SJSA1 (cell line): ENCODE measurements at regions not wholly inside any gene's neighbourhood (a gene's known extent, or its start where the extent isn't known, plus 50 kb on each side); places are given as distances from the start of the nearest gene placed in this dataset.

Experiments used
- DNase-seq, 2 experiments: peaks; one replicate each; pipeline ENCODE4 v3.0.0-alpha.2; 2015 to 2020; ENCODE audit warnings: low spot score in 2 of 2, low read depth in 1 of 2
- H3K27ac ChIP-seq: fragments of 250-450 bp; sonication (Bioruptor Pico); 2 replicates; pipeline ENCODE4 v1.5.1; 2020; ENCODE audit warnings: mild to moderate bottlenecking, moderate library complexity
- H3K27me3 ChIP-seq: fragments of 250-450 bp; sonication (Bioruptor Pico); replicated peaks from 2 replicates; pipeline ENCODE4 v1.5.1; 2020; ENCODE audit warnings: mild to moderate bottlenecking, moderate library complexity
- H3K36me3 ChIP-seq: fragments of 250-450 bp; sonication (Bioruptor Pico); 2 replicates; pipeline ENCODE4 v1.5.1; 2020; ENCODE audit warnings: mild to moderate bottlenecking
- H3K4me1 ChIP-seq: fragments of 250-450 bp; sonication (Bioruptor Pico); replicated peaks from 2 replicates; pipeline ENCODE4 v1.6.1; 2021; ENCODE audit warnings: mild to moderate bottlenecking
- H3K4me3 ChIP-seq: fragments of 250-450 bp; sonication (Bioruptor Pico); 2 replicates; pipeline ENCODE4 v1.5.1; 2020; ENCODE audit warnings: mild to moderate bottlenecking
- H3K9me3 ChIP-seq: fragments of 250-450 bp; sonication (Bioruptor Pico); replicated peaks from 2 replicates; pipeline ENCODE4 v1.5.1; 2020; ENCODE audit warnings: mild to moderate bottlenecking

DNA sequence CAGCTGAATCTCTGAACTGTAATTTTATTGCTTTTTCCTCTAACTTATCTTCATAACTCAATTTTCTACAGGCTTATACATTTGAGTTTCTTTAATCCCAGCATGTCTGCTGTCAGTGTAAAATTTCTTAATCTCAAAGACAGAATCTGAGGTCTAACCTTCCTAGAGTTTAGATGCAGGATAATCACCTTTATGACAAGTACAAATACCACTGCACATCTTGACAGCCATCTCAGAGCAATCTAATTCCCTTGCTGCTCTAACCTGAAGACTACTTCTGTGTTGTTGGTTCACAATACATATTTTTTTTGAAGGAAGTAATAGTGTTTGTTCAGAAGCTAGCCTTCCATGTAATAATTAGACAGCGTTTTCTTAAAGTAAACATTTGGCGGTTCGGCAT, 424.2 kb upstream of the ZWINT start:
- Histone ChIP-seq H3K4me3 (no peak overlapping the region), H3K36me3 (no peaks in the 10 kb centered on the region), H3K27me3 (no peaks in the 10 kb centered on the region; the same call in 1 of the 2 replicates), H3K4me1 (no peaks in the 10 kb centered on the region), H3K9me3 (peaks cover 3% of the 10 kb centered on the region; the same call in 1 of the 2 replicates), H3K27ac (no peak overlapping the region)
- DNase-seq = no peak

- Histone ChIP-seq H3K27me3 (no peaks in the 10 kb centered on the region), H3K27ac (no peak overlapping the region), H3K4me3 (no peak overlapping the region), H3K36me3 (no peaks in the 10 kb centered on the region), H3K4me1 (no peaks in the 10 kb centered on the region), H3K9me3 (peaks cover 3% of the 10 kb centered on the region; the same call in 1 of the 2 replicates)
- no peak for DNase-seq
Measured at GRCh38 chr10:56782503-56782902, 421.4 kb upstream of the ZWINT start.

DNA sequence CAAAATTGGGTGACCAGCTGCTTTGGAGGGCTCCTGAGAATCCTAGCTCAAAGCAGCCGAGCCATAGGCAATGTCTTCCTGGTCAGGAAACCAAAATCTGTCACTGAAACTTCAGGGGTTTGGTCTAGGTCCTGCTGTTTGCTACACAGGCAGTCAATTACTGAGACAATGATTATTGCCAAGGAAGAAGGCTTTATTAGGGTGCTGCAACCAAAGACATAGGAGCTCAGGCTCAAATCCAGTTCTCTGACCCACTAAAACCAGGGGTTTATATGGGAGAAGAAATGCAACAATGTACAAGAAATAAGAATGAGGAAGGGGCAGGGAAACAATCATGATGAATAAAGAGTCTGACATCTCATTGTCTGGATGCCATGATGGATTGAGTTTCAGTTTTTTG, 410.3 kb upstream of the ZWINT start:
- no peaks in the 10 kb centered on the region for H3K36me3 ChIP-seq
- H3K27me3 ChIP-seq = no peaks in the 10 kb centered on the region
- no peak overlapping the region for H3K27ac ChIP-seq
- DNase-seq = no peak
- H3K4me3 ChIP-seq = no peak overlapping the region
- no peaks in the 10 kb centered on the region for H3K4me1 ChIP-seq
- no peaks in the 10 kb centered on the region for H3K9me3 ChIP-seq

- Histone ChIP-seq H3K27me3 (no peaks in the 10 kb centered on the region), H3K4me1 (no peaks in the 10 kb centered on the region), H3K27ac (no peak overlapping the region), H3K9me3 (peaks cover 4% of the 10 kb centered on the region; the same call in 1 of the 2 replicates), H3K36me3 (no peaks in the 10 kb centered on the region), H3K4me3 (no peak overlapping the region)
- no peak for DNase-seq
Measured at GRCh38 chr10:56763090-56763489, 402.0 kb upstream of the ZWINT start.

DNA sequence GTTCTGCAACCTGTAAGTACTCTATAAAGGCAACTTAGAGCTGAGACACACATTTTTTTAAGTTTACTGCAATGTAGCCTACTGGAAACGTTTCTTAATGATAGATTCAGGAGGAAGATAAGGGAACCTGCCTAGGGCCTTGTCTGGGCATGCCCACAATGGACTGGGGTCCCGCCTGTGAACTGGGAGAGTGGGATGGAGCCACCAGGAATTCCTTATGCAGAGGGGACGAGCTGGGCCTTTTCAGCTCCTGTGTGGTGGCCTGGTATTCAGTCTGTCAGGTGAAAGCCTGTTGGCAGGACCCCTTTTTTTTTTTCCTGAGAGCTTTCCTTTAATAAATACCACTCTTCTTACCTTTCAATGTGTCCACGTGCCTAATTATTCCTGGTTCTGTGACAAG, 384.4 kb upstream of the ZWINT start:
- DNase-seq = no peak
- no peaks in the 10 kb centered on the region for H3K27me3 ChIP-seq

DNA sequence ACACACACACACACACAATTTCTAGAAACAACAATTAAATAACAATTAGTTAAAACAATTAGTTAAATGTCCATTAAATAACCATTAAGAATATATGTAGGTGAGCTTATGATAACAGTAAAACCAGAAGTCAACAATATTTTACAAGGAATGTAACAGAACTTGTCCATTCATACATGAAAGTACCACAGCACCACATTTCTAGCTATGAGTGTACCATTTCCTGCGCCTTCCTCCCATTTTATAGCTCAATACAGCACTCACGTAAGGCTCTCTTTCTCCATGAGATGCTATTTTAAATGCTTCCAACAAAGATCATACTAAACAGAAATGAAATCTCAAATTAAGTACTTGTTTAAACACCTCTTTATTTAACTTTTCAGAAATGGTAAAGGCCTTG, 367.3 kb upstream of the ZWINT start:
- Histone ChIP-seq H3K27me3 (no peaks in the 10 kb centered on the region), H3K4me1 (no peaks in the 10 kb centered on the region), H3K27ac (no peak overlapping the region), H3K9me3 (no peaks in the 10 kb centered on the region; the same call in none of the 2 replicates), H3K36me3 (no peaks in the 10 kb centered on the region), H3K4me3 (no peak overlapping the region)
- DNase-seq = no peak

More for the DNA sequence above, 384.4 kb upstream of the ZWINT start:
- no peaks in the 10 kb centered on the region for H3K36me3 ChIP-seq
- H3K9me3 ChIP-seq = no peaks in the 10 kb centered on the region; the same call in 1 of the 2 replicates
- H3K4me3 ChIP-seq = no peak overlapping the region
- H3K4me1 ChIP-seq = no peaks in the 10 kb centered on the region
- H3K27ac ChIP-seq = no peak overlapping the region

DNA sequence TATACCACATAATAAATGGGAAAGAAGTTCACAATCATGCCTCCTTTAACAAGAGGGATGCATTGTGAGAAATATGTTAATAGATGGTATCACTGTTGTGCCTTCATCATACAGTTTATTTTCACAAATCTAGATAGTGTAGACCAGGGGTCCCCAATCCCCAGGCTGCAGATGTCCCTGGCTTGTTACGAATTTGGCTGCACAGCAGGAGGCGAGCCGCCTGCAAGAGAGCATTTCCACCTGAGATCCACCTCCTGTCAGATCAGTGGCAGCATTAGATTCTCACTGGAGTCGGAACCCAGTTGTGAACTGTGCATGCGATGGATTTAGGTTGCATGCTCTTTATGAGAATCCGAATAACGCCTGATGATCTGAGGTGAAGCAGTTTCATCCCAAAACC, 361.9 kb upstream of the ZWINT start:
- H3K27ac ChIP-seq = no peak overlapping the region
- no peaks in the 10 kb centered on the region for H3K27me3 ChIP-seq
- no peak for DNase-seq
- no peak overlapping the region for H3K4me3 ChIP-seq
- no peaks in the 10 kb centered on the region; the same call in 1 of the 2 replicates for H3K9me3 ChIP-seq
- no peaks in the 10 kb centered on the region for H3K36me3 ChIP-seq
- no peaks in the 10 kb centered on the region for H3K4me1 ChIP-seq

GRCh38 chr10:56715262-56715661, 354.2 kb upstream of the ZWINT start:
- no peak overlapping the region for H3K4me3 ChIP-seq
- H3K27ac ChIP-seq = no peak overlapping the region
- H3K27me3 ChIP-seq = no peaks in the 10 kb centered on the region
- DNase-seq = no peak
- H3K36me3 ChIP-seq = no peaks in the 10 kb centered on the region
- H3K4me1 ChIP-seq = no peaks in the 10 kb centered on the region
- H3K9me3 ChIP-seq = 0 out of 2 replicates have a peak, but pooled peaks cover 2% of the 10 kb centered on the region

DNA sequence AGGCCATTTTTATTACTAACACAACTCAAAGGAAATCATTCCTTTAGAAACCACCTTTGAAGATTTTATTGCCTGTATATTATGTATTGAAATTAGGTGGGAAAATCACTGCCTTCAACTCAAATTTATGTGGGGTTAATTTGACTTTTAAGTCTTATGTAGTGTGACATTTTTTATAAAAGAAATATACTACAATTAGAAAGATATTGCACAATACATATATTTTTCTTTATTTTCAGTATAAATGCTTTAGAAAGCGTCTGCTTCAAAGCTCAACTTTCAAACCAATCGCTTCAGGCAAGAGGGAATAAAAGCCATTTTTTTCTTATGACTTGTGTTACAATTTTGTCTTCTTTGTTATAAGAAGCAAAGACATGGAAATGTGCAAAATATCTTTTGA, 337.4 kb upstream of the ZWINT start:
- Histone ChIP-seq H3K4me3 (no peak overlapping the region), H3K27me3 (no peaks in the 10 kb centered on the region), H3K36me3 (no peaks in the 10 kb centered on the region), H3K4me1 (no peaks in the 10 kb centered on the region), H3K27ac (no peak overlapping the region), H3K9me3 (no peaks in the 10 kb centered on the region; the same call in 1 of the 2 replicates)
- no peak for DNase-seq

DNA sequence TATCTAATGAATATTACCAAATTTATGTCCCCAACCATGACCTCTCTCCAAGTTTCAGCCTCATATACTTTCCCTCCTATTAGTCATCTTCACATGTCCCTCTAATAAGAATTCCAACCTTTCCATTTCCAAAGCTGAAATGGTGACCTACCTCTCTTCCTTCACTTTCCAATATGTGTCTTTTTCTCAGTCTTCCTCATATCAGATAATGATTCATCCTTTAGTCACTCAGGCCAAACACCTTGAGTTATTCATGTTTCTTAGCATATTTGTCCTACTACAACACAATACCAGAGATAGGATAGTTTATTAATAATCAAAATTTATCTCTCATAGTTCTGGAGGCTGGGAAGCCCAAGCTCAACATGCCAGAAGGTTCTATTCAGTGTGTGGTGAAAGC, 318.5 kb upstream of the ZWINT start:
- H3K4me1 ChIP-seq = no peaks in the 10 kb centered on the region
- no peak overlapping the region for H3K27ac ChIP-seq
- no peaks in the 10 kb centered on the region for H3K9me3 ChIP-seq
- H3K27me3 ChIP-seq = no peaks in the 10 kb centered on the region
- H3K4me3 ChIP-seq = no peak overlapping the region
- no peaks in the 10 kb centered on the region for H3K36me3 ChIP-seq
- DNase-seq = no peak

- no peaks in the 10 kb centered on the region for H3K4me1 ChIP-seq
- no peak for DNase-seq
- H3K9me3 ChIP-seq = no peaks in the 10 kb centered on the region
- H3K27me3 ChIP-seq = no peaks in the 10 kb centered on the region
- no peaks in the 10 kb centered on the region for H3K36me3 ChIP-seq
- no peak overlapping the region for H3K27ac ChIP-seq
- no peak overlapping the region for H3K4me3 ChIP-seq
Measured at GRCh38 chr10:56662765-56663447, 301.8 kb upstream of the ZWINT start.

DNA sequence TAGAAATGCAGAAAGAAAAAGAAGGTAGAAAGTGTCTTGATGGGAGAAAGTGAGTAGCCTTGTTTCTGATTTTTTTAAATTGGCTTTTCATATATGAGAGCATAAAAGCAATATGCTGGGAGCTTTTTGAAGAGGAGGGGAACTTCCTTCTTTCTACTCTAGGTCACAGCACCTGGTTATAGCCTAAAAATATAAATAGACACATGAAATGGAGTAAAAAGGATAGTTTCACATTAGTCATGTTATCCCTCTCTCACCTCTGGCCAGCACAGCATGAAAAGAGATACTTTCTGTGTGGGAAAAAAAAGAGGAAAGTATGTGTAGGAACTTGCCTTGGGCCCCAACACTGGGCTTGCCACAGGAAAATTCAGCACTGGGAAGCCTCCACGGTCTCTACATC, 292.2 kb upstream of the ZWINT start:
- Histone ChIP-seq H3K9me3 (no peaks in the 10 kb centered on the region), H3K27me3 (no peaks in the 10 kb centered on the region), H3K4me1 (no peaks in the 10 kb centered on the region), H3K27ac (no peak overlapping the region), H3K36me3 (no peaks in the 10 kb centered on the region), H3K4me3 (no peak overlapping the region)
- DNase-seq = no peak

GRCh38 chr10:56646329-56647111, 285.5 kb upstream of the ZWINT start:
- H3K4me3 ChIP-seq = no peak overlapping the region
- no peaks in the 10 kb centered on the region for H3K27me3 ChIP-seq
- H3K27ac ChIP-seq = no peak overlapping the region
- H3K9me3 ChIP-seq = no peaks in the 10 kb centered on the region
- no peaks in the 10 kb centered on the region for H3K4me1 ChIP-seq
- no peak for DNase-seq
- H3K36me3 ChIP-seq = no peaks in the 10 kb centered on the region

DNA sequence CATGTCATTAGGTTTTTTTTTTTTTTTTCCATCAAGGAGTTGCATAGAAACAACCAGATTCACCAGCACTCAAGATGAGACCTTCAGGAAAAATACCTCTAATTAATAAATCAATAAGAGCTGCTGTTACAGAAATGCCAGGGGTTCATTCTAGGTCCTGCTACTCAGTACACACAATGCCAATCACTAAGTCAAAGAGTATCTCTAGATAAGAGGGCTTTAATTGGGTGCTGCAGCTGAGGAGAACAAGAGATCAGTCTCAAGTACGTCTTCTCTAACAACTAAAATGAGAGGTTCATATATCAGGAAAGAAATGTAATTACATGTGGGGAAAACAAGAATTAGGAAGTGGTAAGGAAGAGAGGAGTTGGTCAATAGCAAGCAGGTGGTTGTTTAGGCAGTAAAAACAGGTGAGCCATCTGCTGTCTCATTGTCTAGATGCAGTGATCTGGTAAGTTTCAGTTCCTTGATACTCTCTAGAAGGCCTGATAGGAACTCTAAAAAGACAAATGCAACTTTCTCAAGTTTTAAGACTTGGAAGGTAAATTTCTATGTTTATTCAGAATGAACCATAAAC, 272.9 kb upstream of the ZWINT start:
- Histone ChIP-seq H3K27me3 (no peaks in the 10 kb centered on the region), H3K4me1 (no peaks in the 10 kb centered on the region), H3K27ac (no peak overlapping the region), H3K9me3 (no peaks in the 10 kb centered on the region), H3K36me3 (no peaks in the 10 kb centered on the region), H3K4me3 (no peak overlapping the region)
- no peak for DNase-seq
